CD14-positive monocyte (primary cell): ENCODE measurements at regions not wholly inside any gene's neighbourhood (a gene's known extent, or its start where the extent isn't known, plus 50 kb on each side); places are given as distances from the start of the nearest gene placed in this dataset.

Experiments
- DNase-seq, 3 donors: peaks; one replicate each; pipeline ENCODE4 v3.0.0-alpha.2; 2011 to 2022
- H2AFZ ChIP-seq: 2 replicates; pipeline ENCODE4 v1.6.0; 2012; ENCODE audit warnings: mild to moderate bottlenecking, low read depth, low read length, inconsistent platforms; ENCODE audit not compliant: insufficient read depth, poor library complexity, severe bottlenecking
- H3K27ac ChIP-seq, 2 donors: 1 replicate in 1 of 2; 2 replicates in 1 of 2; pipeline ENCODE4 v1.5.1; 2012 to 2013; ENCODE audit warnings: low read length in 2 of 2, control low read depth in 1 of 2, inconsistent platforms in 1 of 2, low read depth in 1 of 2, mild to moderate bottlenecking in 1 of 2
- H3K27me3 ChIP-seq, 2 donors: one replicate each; pipeline versions ENCODE4 v1.6.0 to v1.6.1; 2011 to 2013; ENCODE audit warnings: low read length in 2 of 2; ENCODE audit not compliant: control insufficient read depth in 2 of 2, insufficient read depth in 2 of 2
- H3K36me3 ChIP-seq, 2 donors: replicated peaks in 1 of 2; 1 replicate in 1 of 2; 2 replicates in 1 of 2; pipeline versions ENCODE4 v1.5.1 to v1.6.1; 2012 to 2013; ENCODE audit warnings: low read length in 2 of 2, control low read depth in 1 of 2, inconsistent platforms in 1 of 2, mild to moderate bottlenecking in 1 of 2; ENCODE audit not compliant: insufficient read depth in 2 of 2, control insufficient read depth in 1 of 2
- H3K4me1 ChIP-seq, 2 donors: 1 replicate in 1 of 2; 2 replicates in 1 of 2; pipeline versions ENCODE4 v1.5.1 to v1.6.1; 2012 to 2013; ENCODE audit warnings: low read length in 2 of 2, control low read depth in 1 of 2, inconsistent platforms in 1 of 2, mild to moderate bottlenecking in 1 of 2, moderate library complexity in 1 of 2; ENCODE audit not compliant: insufficient read depth in 2 of 2, control insufficient read depth in 1 of 2
- H3K4me2 ChIP-seq: replicated peaks from 2 replicates; pipeline ENCODE3; 2012; ENCODE audit warnings: low read length, moderate library complexity, mild to moderate bottlenecking; ENCODE audit not compliant: poor library complexity, severe bottlenecking; ENCODE audit errors: extremely low read depth
- H3K4me3 ChIP-seq, 3 experiments: fragments of 200-600 bp in 1 of 3; sonication (generic) in 1 of 3; replicated peaks in 1 of 3; 1 replicate in 2 of 3; 2 replicates in 1 of 3; pipeline ENCODE4 v1.5.1; 2011 to 2013; ENCODE audit warnings: low read length in 3 of 3, mild to moderate bottlenecking in 3 of 3, control low read depth in 2 of 3, low read depth in 2 of 3, inconsistent platforms in 1 of 3, moderate library complexity in 1 of 3
- H3K79me2 ChIP-seq: 2 replicates; pipeline ENCODE4 v1.6.0; 2012; ENCODE audit warnings: mild to moderate bottlenecking, control low read depth, inconsistent platforms, low read length, moderate library complexity; ENCODE audit not compliant: insufficient read depth
- H3K9ac ChIP-seq: 2 replicates; pipeline ENCODE4 v1.6.0; 2017; ENCODE audit warnings: low read length, mild to moderate bottlenecking; ENCODE audit not compliant: insufficient read depth, poor library complexity, severe bottlenecking
- H3K9me3 ChIP-seq, 2 donors: replicated peaks in 1 of 2; 1 replicate in 1 of 2; 2 replicates in 1 of 2; pipeline versions ENCODE4 v1.5.1 to v1.6.1; 2012 to 2013; ENCODE audit warnings: low read length in 2 of 2, control low read depth in 1 of 2; ENCODE audit not compliant: control insufficient read depth in 1 of 2, insufficient read depth in 1 of 2
- H4K20me1 ChIP-seq: 2 replicates; pipeline ENCODE4 v1.6.0; 2012; ENCODE audit warnings: mild to moderate bottlenecking, low read length, control low read depth, moderate library complexity; ENCODE audit not compliant: insufficient read depth
- H3K27ac Mint-ChIP-seq, 7 donors: one replicate each; pipeline ENCODE4 v1.8.0; 2020; ENCODE audit warnings: mild to moderate bottlenecking in 7 of 7, mixed read lengths in 7 of 7, moderate library complexity in 6 of 7, inconsistent platforms in 2 of 7
- H3K27me3 Mint-ChIP-seq, 3 donors: one replicate each; pipeline ENCODE4 v1.8.0; 2021 to 2022; ENCODE audit warnings: low read depth in 3 of 3, mild to moderate bottlenecking in 3 of 3, mixed read lengths in 3 of 3, moderate library complexity in 3 of 3, inconsistent platforms in 1 of 3
- H3K36me3 Mint-ChIP-seq, 2 donors: one replicate each; pipeline ENCODE4 v1.8.0; 2020; ENCODE audit warnings: mixed read lengths in 2 of 2, inconsistent platforms in 1 of 2, mild to moderate bottlenecking in 1 of 2
- H3K4me1 Mint-ChIP-seq: one replicate; pipeline ENCODE4 v1.8.0; 2020; ENCODE audit warnings: mild to moderate bottlenecking, mixed read lengths
- H3K4me3 Mint-ChIP-seq, 2 donors: one replicate each; pipeline ENCODE4 v1.8.0; 2020; ENCODE audit warnings: mild to moderate bottlenecking in 2 of 2, mixed read lengths in 2 of 2, moderate library complexity in 1 of 2
- H3K9me3 Mint-ChIP-seq, 7 donors: one replicate each; pipeline ENCODE4 v1.8.0; 2020 to 2022; ENCODE audit warnings: mixed read lengths in 7 of 7, mild to moderate bottlenecking in 6 of 7, moderate library complexity in 6 of 7, inconsistent platforms in 2 of 7
- WGBS: methylation state at CpG from one replicate; pipeline ENCODE4 v1.1.5; 2013; ENCODE audit warnings: missing lambda C conversion rate; ENCODE audit not compliant: insufficient coverage; 5-methylcytosine and 5-hydroxymethylcytosine counted together
- intact Hi-C, 2 donors: fragments of 100-400 bp; cut with micrococcal nuclease; formaldehyde crosslinking; loops; one replicate each; pipeline versions ENCODE4 v1.15.0 to v1.15.1; 2023
- TF ChIP-seq, protein P1 (sequence below): fragments of 200-600 bp; IDR thresholded peaks from one replicate; pipeline ENCODE4 v1.8.0; 2022; ENCODE audit warnings: antibody characterized with exemption, mild to moderate bottlenecking

DNA sequence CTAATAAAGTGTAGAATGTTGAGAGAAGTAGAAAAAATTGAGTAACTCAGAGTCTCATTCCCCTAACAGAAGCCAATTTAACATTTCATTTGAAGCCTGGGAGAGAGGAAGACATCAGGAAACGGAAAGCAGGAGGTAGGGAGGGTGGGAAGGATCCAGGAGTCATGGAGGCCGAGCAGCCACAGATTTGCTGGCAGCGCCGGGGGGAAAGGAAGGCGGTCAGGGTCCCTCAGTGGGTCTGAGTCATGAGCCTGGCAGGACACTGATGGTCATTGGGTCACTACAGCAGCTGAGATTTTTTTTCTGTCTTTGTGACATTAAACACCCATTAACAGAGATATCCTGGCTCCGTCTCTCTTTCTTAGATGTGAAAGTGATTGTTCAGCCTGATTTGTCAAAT lies 248.1 kb downstream of the EFNB2 start:
- H3K27ac Mint-ChIP-seq: no peak overlapping the region
- no peak for DNase-seq
- H3K9me3 Mint-ChIP-seq: peaks cover 2 to 11% (median 8%) of the 10 kb centered on the region in 7 donors
- H3K27me3 Mint-ChIP-seq: peaks cover 0 to 2% (median 0%) of the 10 kb centered on the region in 3 donors
- TF ChIP-seq, protein P1, sequence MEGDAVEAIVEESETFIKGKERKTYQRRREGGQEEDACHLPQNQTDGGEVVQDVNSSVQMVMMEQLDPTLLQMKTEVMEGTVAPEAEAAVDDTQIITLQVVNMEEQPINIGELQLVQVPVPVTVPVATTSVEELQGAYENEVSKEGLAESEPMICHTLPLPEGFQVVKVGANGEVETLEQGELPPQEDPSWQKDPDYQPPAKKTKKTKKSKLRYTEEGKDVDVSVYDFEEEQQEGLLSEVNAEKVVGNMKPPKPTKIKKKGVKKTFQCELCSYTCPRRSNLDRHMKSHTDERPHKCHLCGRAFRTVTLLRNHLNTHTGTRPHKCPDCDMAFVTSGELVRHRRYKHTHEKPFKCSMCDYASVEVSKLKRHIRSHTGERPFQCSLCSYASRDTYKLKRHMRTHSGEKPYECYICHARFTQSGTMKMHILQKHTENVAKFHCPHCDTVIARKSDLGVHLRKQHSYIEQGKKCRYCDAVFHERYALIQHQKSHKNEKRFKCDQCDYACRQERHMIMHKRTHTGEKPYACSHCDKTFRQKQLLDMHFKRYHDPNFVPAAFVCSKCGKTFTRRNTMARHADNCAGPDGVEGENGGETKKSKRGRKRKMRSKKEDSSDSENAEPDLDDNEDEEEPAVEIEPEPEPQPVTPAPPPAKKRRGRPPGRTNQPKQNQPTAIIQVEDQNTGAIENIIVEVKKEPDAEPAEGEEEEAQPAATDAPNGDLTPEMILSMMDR: no peak
- Histone ChIP-seq H3K36me3 (no peaks in the 10 kb centered on the region), H4K20me1 (no peaks in the 10 kb centered on the region), H3K9me3 (peaks cover 5 to 7% of the 10 kb centered on the region in 2 donors), H3K27ac (no peak overlapping the region), H3K9ac (no peak overlapping the region), H3K4me1 (no peaks in the 10 kb centered on the region), H3K27me3 (no peaks in the 10 kb centered on the region), H3K79me2 (no peaks in the 10 kb centered on the region), H2AFZ (no peak overlapping the region), H3K4me3 (no peak overlapping the region), H3K4me2 (no peak overlapping the region)
- WGBS: no CpG with 5 or more reads among the region's 6 CpGs
- intact Hi-C loops: no loop called here
- H3K36me3 Mint-ChIP-seq: no peaks in the 10 kb centered on the region
- no peak overlapping the region for H3K4me3 Mint-ChIP-seq
- H3K4me1 Mint-ChIP-seq: no peaks in the 10 kb centered on the region

DNA sequence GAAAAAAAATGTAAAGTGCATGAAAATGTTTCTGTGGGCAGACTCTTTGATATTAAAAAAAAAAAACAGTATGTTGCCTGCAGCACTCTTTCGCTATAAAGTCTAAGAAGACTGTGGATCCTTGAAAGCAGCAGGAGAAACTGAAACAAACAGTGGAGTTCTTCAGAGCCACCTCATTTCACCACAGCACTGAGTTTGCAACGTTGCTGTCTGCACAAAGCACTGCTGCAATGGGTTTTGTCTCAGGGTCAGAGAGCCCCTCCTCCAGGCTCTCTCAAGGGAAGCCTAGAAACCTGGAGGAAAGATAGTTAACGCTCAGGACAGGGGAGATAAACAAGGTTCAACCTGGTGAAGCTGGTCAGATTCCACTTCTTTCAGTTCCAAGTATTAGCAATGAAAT lies 248.7 kb downstream of the EFNB2 start:
- peaks cover 0 to 2% (median 0%) of the 10 kb centered on the region in 3 donors for H3K27me3 Mint-ChIP-seq
- TF ChIP-seq, protein P1: no peak
- H3K79me2 ChIP-seq: no peaks in the 10 kb centered on the region
- H3K27ac ChIP-seq: no peak overlapping the region
- 50% methylated on average over 2 of the region's 3 CpGs for WGBS
- intact Hi-C loops: no loop called here
- H3K4me3 ChIP-seq: no peak overlapping the region
- no peak overlapping the region for H3K4me2 ChIP-seq
- H3K4me1 Mint-ChIP-seq: no peaks in the 10 kb centered on the region
- no peaks in the 10 kb centered on the region for H4K20me1 ChIP-seq
- no peaks in the 10 kb centered on the region for H3K36me3 Mint-ChIP-seq
- peaks cover 2 to 11% (median 8%) of the 10 kb centered on the region in 7 donors for H3K9me3 Mint-ChIP-seq
- H3K27me3 ChIP-seq: no peaks in the 10 kb centered on the region
- DNase-seq: no peak
- no peak overlapping the region for H3K9ac ChIP-seq
- no peak overlapping the region for H3K4me3 Mint-ChIP-seq
- peaks cover 5 to 7% of the 10 kb centered on the region in 2 donors for H3K9me3 ChIP-seq
- H3K27ac Mint-ChIP-seq: no peak overlapping the region
- H3K4me1 ChIP-seq: no peaks in the 10 kb centered on the region
- H2AFZ ChIP-seq: no peak overlapping the region
- H3K36me3 ChIP-seq: no peaks in the 10 kb centered on the region
